ENCODE measurements at regions not wholly inside any gene's neighbourhood (a gene's known extent, or its start where the extent isn't known, plus 50 kb on each side); places are given as distances from the start of the nearest gene placed in this dataset.

DNA sequence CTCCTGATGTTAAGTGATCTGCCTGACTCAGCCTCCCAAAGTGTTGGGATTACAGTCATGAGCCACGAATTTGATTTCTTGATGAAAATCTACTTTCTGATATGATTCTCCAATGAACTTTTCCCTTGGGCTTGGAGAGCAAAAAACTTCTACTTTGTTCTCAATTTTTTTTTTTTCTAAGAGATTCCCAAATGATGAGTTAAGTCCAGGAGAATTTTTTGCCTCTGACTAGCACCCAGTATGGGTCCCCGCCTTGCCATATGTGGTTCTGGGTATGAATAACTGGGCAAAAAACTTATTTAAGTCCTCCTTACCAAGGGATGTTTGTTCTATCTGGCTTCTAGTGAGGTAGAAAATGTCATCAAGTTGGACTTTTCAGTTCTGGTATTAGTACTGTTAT, 147.9 kb upstream of the LYZL1 start:
- TF ChIP-seq POLR2A (IDR thresholded peaks at IDR 0.05): no peak
- TF ChIP-seq, protein P1, sequence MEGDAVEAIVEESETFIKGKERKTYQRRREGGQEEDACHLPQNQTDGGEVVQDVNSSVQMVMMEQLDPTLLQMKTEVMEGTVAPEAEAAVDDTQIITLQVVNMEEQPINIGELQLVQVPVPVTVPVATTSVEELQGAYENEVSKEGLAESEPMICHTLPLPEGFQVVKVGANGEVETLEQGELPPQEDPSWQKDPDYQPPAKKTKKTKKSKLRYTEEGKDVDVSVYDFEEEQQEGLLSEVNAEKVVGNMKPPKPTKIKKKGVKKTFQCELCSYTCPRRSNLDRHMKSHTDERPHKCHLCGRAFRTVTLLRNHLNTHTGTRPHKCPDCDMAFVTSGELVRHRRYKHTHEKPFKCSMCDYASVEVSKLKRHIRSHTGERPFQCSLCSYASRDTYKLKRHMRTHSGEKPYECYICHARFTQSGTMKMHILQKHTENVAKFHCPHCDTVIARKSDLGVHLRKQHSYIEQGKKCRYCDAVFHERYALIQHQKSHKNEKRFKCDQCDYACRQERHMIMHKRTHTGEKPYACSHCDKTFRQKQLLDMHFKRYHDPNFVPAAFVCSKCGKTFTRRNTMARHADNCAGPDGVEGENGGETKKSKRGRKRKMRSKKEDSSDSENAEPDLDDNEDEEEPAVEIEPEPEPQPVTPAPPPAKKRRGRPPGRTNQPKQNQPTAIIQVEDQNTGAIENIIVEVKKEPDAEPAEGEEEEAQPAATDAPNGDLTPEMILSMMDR (IDR thresholded peaks at IDR 0.05): no peak
- TF ChIP-seq POLR2AphosphoS5 (IDR thresholded peaks at IDR 0.05): no peak
- TF ChIP-seq EP300 (IDR thresholded peaks at IDR 0.05): no peak
- no peak overlapping the region for H3K4me3 ChIP-seq
- H3K4me1 ChIP-seq: no peaks in the 10 kb centered on the region
- H3K27me3 ChIP-seq: peaks cover 2% of the 10 kb centered on the region
- no peak for DNase-seq (ENCODE audit: low spot score in 2 of 2)
- WGBS: 74% methylated on average over 2 of the region's 2 CpGs
- H3K27ac ChIP-seq: no peak overlapping the region
- no peaks in the 10 kb centered on the region for H3K9me3 ChIP-seq
- no peaks in the 10 kb centered on the region for H3K36me3 ChIP-seq

- peaks cover 2% of the 10 kb centered on the region for H3K27me3 ChIP-seq
- H3K36me3 ChIP-seq: no peaks in the 10 kb centered on the region
- H3K4me3 ChIP-seq: no peak overlapping the region
- H3K9me3 ChIP-seq: no peaks in the 10 kb centered on the region
- no peaks in the 10 kb centered on the region for H3K4me1 ChIP-seq
- TF ChIP-seq POLR2A (IDR thresholded peaks at IDR 0.05) (no peak), POLR2AphosphoS5 (IDR thresholded peaks at IDR 0.05) (no peak), EP300 (IDR thresholded peaks at IDR 0.05) (no peak)
- TF ChIP-seq, protein P1 (IDR thresholded peaks at IDR 0.05): no peak
- H3K27ac ChIP-seq: no peak overlapping the region
- DNase-seq (ENCODE audit: low spot score in 2 of 2): no peak
Observed at GRCh38 chr10:29141761-29142160, 147.1 kb upstream of the LYZL1 start.

GRCh38 chr10:29142516-29143314, 146.2 kb upstream of the LYZL1 start:
- no peak overlapping the region for H3K27ac ChIP-seq
- H3K4me3 ChIP-seq: no peak overlapping the region
- H3K36me3 ChIP-seq: no peaks in the 10 kb centered on the region
- no peaks in the 10 kb centered on the region for H3K4me1 ChIP-seq
- no peak for DNase-seq (ENCODE audit: low spot score in 2 of 2)
- H3K27me3 ChIP-seq: peaks cover 2% of the 10 kb centered on the region
- TF ChIP-seq POLR2A (IDR thresholded peaks at IDR 0.05) (no peak), EP300 (IDR thresholded peaks at IDR 0.05) (no peak), POLR2AphosphoS5 (IDR thresholded peaks at IDR 0.05) (no peak)
- TF ChIP-seq, protein P1 (IDR thresholded peaks at IDR 0.05): no peak
- 78% methylated on average over 29 of the region's 29 CpGs for WGBS
- H3K9me3 ChIP-seq: no peaks in the 10 kb centered on the region

GRCh38 chr10:29144126-29144525, 144.7 kb upstream of the LYZL1 start:
- DNase-seq (ENCODE audit: low spot score in 2 of 2): no peak
- Histone ChIP-seq H3K9me3 (no peaks in the 10 kb centered on the region), H3K27ac (no peak overlapping the region), H3K4me3 (no peak overlapping the region), H3K27me3 (peaks cover 2% of the 10 kb centered on the region), H3K4me1 (no peaks in the 10 kb centered on the region), H3K36me3 (no peaks in the 10 kb centered on the region)
- no peak for TF ChIP-seq POLR2AphosphoS5 (IDR thresholded peaks at IDR 0.05)
- TF ChIP-seq EP300 (IDR thresholded peaks at IDR 0.05): no peak
- TF ChIP-seq, protein P1 (IDR thresholded peaks at IDR 0.05): no peak
- no peak for TF ChIP-seq POLR2A (IDR thresholded peaks at IDR 0.05)
- WGBS: 81% methylated on average over 2 of the region's 2 CpGs

- H3K36me3 ChIP-seq: no peaks in the 10 kb centered on the region
Observed at GRCh38 chr10:29146311-29147100, 142.4 kb upstream of the LYZL1 start.

More at GRCh38 chr10:29146311-29147100, 142.4 kb upstream of the LYZL1 start:
- no peak overlapping the region for H3K27ac ChIP-seq
- no peak for DNase-seq (ENCODE audit: low spot score in 2 of 2)
- no peaks in the 10 kb centered on the region for H3K9me3 ChIP-seq
- no peak for TF ChIP-seq POLR2A (IDR thresholded peaks at IDR 0.05)
- no peak for TF ChIP-seq EP300 (IDR thresholded peaks at IDR 0.05)
- TF ChIP-seq, protein P1 (IDR thresholded peaks at IDR 0.05): no peak
- no peak for TF ChIP-seq POLR2AphosphoS5 (IDR thresholded peaks at IDR 0.05)
- H3K4me1 ChIP-seq: peaks cover 5% of the 10 kb centered on the region
- 85% methylated on average over 3 of the region's 3 CpGs for WGBS
- no peak overlapping the region for H3K4me3 ChIP-seq
- peaks cover 2% of the 10 kb centered on the region for H3K27me3 ChIP-seq
